ENCODE measurements at regions not wholly inside any gene's neighbourhood (a gene's known extent, or its start where the extent isn't known, plus 50 kb on each side); places are given as distances from the start of the nearest gene placed in this dataset.

- TF ChIP-seq FOSL1 (IDR thresholded peaks at IDR 0.05; ENCODE audit: low read depth) (no peak), CTCF (IDR thresholded peaks at IDR 0.05 in 2 of 3, conservative IDR thresholded peaks at IDR 0.05 in 1 of 3; ENCODE audit: borderline replicate concordance in 1 of 3, insufficient read depth in 1 of 3, low read depth in 2 of 3, low read length in 2 of 3) (no peak), EGR1 (IDR thresholded peaks at IDR 0.05; ENCODE audit: low read depth) (no peak), JUND (IDR thresholded peaks at IDR 0.05) (no peak), POLR2AphosphoS5 (IDR thresholded peaks at IDR 0.05; ENCODE audit: low read depth, low read length) (no peak), TCF7L2 (IDR thresholded peaks at IDR 0.05; ENCODE audit: borderline replicate concordance, extremely low read depth, insufficient read depth, insufficient read length) (no peak), POLR2A (IDR thresholded peaks at IDR 0.05; ENCODE audit: borderline replicate concordance, extremely low read depth, insufficient read depth, insufficient read length) (no peak), EZH2 (IDR thresholded peaks at IDR 0.05) (no peak), EZH2phosphoT487 (IDR thresholded peaks at IDR 0.05; ENCODE audit: borderline replicate concordance) (no peak)
Measured at GRCh38 chr21:36543924-36544323, 64.0 kb upstream of the CLDN14 start.
